NCI-H2107 treated with DMSO at 0.1 percent for 48 hours (cell line): ENCODE measurements at regions not wholly inside any gene's neighbourhood (a gene's known extent, or its start where the extent isn't known, plus 50 kb on each side); places are given as distances from the start of the nearest gene placed in this dataset.

ENCODE experiments used
- DNase-seq: peaks from one replicate; lab custom pipeline; 2025; ENCODE audit not compliant: unreplicated experiment; lab: John Stamatoyannopoulos, UW

DNA sequence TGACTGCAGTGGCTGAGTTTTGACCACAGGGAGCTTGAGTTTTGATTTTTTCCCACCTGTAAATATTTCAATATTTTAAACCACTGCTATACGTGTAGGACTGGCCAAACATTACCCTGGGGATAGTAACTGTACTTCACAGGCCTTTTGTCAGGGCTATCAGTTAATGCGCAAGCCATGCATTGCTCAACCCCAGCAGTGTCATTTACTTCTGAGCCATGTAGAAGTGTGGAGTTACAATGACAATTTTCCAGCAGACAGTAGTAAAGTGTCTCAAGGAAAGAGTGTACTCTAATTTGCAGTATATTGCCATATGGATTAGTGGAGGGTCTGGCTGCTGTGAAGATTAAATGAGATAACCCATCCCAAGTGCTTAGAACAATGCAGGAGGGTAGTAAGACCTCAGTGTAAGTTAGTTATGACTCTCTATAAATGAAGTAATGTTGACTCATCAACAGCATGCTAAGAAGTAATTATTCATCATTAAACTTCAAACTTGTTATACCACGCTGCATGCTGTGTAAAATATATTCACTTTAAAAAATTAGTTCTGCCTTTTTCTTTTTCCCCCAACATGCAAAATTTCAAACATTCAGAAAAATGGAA, 489.2 kb downstream of the KDM4C start:
- DNase-seq, result no peak

DNA sequence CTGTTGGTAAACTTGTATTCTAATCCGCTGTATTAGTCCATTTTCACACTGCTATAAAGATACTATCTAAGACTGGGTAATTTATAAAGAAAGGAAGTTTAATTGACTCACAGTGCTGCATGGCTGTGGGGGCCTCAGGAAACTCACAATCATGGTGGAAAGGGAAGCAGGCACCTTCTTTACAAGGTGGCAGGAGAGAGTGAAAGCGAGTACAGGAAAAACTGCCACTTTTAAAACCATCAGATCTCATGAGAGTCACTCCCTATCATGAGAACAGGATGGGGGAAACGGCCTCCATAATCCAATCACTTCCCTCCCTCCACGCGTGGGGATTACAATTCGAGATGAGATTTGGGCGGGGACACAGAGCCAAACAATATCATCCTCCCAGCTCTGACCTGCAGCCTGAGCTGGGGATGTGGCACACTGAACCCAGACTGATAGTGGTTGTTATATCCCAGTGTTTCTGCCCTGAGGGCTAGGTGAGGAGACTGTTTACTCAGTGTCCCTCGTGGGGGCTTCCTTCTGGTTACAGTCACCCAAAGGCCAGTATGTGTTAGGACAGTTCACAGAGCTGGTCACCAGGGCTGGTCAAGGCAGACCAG, 488.3 kb downstream of the KDM4C start:
- no peak for DNase-seq

DNA sequence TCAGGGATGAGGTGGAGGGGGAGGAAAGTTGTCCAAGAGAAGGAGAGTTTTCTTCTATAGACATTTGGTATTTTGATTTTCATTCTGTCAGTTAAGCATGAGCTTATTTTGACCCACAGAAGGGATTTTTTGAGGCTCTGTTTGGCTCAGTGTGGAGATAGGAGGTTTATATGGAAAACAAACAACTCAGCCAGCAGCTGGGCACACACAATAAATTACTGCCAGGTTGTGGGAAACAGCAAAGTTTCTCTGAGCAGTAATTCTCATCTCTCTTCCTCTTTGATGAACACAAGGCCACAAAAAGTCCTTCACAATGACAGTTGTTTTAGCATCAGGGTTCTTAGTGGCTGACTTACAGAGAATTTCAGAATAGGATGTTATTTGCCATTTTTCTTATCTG, 486.1 kb downstream of the KDM4C start:
- DNase-seq, result no peak

DNA sequence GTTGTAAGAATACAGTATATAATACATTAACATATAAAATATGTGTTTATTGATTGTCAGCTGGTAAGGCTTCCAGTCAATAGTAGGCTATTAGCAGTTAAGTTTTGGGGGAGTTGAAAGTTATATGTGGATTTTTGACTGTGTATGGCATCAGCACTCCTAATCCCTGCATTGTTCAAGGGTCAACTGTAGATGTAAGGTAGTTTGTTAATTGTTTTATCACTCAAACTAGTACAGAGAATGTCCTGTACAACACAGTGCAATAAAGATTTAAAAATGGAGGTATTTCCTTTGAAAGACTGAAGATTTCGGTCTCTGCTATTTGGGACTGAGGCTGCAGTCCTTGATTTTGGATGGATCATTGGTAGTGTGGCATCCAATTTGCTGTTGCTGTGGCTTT, 484.4 kb downstream of the KDM4C start:
- no peak for DNase-seq

DNA sequence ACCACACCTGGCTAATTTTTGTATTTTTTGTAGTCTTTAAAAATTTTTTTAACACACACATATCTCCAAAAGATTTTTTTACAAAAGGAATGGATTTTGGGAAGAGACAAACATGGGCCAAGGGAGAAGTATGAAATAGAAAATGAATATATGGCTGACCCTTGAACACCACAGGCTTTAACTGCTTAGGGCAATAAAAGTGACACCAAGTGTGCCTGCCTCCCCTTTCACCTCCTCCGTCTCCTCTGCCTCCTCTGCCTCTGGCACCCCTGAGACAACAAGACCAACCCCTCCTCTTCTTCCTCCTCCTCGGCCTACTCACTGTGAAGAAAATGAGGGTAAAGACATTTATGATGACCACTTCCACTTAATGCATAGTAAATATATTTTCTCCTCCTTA, 483.9 kb downstream of the KDM4C start:
- DNase-seq, result no peak

DNA sequence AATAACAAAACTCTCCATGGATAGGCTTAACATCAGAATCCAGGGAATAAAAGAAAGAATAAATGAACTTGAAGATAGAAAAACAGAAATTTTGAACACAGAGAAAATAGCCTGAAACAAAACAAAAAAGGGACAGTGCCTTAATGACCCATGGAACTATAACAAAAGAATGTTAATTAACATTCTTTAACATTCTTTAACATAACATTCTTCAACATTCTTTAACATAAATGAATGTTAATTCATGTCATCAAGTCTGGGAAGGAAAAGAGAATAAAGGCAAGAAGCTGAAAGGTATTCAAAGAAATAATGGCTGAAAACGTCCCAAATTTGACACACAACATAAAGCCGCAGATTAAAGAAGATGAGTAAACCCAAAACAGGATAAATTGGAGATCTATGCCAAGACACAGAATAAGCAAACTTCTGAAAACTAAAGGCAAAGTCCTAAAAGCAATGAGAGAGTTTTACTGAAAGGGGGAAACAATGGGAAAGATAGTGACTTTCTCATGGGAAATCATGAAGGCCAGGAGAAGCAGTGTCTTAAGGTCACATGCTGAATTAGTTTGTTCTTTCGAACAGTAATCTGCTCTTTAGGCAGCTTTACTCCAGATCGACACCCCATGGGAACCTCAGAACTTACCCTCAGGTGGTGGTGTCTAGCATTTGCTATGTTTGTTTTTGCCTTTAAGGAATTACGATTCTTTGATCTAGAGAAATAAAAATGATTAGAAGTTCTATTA, 483.0 kb downstream of the KDM4C start:
- no peak for DNase-seq

DNA sequence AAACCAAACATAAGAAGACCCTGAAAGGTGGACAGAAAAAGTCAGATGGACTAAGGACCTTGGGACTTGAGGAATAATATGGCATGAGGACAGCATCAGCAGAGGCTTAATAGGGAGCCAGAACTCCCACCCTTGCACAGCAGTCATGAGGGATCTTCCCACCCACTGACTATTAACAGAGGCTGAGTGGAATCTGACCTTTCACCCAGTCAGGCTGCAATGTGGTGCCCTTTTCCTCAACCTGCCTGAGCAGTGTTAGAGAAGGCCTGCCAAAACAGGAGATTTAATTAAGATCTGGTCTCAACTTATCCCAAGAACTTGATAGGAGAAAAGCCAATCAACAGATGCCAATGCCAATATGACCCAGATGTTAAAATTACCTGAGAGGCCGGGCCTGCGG, 481.9 kb downstream of the KDM4C start:
- DNase-seq, result no peak

DNA sequence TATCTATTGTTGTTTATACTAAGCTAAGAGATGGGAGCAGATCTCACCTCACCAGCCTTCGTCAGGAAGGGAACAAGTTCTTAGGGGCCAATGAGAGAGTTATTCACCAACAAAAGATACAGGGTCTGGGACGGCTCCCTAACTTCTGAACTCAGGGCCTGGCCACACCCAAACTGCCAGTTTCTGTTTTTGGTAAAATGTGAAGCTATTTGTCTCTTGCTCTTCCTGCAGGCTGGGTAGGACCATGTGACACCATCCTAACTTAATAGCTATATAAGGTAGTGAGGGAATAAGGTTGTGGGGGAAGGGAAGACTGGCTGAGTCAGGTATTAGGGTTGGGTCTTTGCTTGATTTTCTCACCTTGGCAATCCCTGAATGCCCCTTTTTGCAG, 480.5 kb downstream of the KDM4C start:
- DNase-seq, result no peak

DNA sequence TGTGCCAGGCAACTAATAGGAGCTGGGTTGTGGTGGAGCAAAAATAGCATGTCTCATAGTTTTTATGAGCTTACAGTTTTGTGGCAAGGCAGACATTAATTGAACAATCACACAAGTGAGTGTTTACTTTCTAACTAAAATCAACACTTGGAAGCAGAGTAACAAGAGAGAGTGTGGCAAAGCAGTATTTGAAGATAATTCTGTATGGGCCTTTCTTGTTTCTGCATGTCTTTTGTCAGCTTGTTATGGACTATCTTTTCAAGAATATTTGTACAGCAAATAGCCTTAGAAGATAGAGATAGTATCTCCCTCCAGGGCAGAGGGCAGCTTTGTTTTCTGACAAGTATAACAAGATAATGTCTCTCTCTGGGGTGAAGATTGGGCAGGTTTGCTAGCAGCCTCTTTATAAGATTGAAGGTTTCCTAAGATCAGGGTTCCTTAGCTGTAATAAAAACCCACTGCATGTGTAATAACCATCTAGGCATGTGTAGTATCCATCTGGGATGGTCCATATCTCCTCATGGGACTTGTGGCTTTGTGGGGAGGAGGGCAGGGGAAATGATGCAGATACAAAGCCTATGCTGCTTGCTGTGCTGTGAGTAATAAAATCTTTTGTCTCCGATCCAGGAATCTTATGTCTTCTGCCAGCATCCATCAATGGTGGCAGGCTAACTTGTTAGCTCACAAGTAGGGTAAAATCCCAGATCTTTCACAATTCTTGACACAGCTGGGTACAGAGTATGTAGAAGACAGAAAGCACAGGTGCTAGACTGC, 479.9 kb downstream of the KDM4C start:
- DNase-seq, result peak; percentile 7

DNA sequence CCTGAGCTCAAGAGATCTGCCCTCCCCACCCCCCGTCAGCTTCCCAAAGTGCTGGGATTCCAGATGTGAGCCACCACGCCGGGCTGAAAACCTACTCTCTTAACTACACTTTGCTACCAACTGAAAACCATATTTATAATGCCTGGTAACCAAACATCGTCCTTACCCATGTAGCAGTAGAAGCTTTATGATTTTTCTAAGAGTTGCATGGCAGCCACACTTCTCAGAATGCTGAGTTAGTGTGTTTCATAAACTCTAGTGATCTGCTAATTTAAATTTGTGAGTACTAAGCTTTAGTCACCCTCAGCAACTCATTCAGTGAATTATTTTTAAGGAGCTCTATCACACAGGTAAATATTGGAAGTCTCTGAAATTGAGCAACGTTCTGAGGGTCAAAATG, 478.4 kb downstream of the KDM4C start:
- no peak for DNase-seq

DNA sequence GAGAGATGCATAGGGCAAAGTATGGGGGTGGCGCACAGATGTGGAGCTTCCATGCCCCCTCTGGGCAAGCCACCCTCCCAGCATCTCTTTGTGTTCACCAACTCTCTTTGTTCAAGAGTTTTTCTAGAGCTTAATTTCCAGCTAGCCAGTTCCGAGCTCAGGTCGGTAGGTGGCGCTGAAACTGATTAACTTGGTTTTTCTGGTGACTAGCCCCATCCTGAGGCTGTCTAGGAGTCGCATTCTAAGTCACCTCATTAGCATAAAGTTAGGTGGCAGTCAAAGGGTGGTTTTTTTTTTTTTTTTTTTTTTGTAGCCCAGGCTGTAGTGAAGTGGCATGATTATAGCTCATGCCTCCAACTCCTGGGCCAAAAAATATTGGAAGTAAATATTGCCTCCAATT, 476.4 kb downstream of the KDM4C start:
- DNase-seq, result no peak

DNA sequence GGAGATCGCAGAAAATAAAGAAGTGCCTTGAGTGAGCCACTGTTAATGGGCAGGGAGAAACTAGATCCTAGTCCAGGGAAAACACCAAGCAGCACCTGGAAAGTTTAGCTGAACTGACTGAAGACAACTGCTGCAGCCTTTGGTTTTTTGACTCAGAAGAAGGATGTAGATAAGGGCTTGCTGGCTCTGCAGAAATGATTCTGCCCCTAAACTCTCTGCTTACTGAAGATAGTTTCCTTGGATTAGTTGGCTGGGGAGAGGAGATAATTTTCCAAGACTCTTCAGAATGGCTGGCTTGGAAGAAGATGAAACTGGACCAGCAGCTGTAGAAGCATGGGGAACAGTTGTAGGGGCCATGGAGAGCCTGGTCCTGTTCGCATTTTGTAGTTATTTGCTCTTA, 471.8 kb downstream of the KDM4C start:
- DNase-seq, result no peak

DNA sequence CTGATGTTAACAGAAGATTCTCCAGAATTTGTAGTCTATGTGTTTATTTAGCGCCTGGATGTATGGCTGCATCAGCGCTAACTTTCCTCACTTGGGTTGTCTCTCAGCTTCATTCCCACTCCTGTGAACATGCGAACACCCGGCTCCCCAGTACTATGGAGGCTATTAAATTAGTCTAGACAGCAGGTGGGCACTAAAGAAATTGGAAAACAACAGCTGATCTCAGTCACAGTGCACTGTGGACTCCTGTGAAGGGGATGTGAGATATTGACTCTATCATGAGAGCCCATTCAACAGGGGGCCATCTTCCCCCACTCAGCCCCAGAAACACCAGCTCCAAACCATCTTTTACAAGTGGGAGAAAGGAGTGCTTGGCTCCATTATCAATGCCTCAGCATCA, 471.0 kb downstream of the KDM4C start:
- DNase-seq, result no peak

DNA sequence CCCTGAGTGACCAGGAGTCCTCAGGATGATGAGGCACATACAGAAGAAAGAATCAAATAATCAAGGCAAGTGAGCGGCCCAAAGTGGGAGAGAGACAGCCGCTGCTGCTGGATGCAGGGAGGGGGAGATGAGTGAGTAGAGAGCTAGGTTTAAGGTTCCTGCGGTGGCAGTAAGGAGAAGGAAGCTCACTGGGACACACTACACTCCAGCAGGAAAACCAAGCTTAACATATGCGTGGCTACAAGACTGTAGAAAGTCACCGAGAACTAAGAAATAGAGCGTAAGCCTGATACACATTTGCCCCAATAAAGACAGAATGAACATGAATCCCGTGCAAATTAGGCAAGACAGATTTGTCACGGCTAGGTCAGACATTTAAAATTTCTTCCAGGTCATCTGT, 470.2 kb downstream of the KDM4C start:
- no peak for DNase-seq

DNA sequence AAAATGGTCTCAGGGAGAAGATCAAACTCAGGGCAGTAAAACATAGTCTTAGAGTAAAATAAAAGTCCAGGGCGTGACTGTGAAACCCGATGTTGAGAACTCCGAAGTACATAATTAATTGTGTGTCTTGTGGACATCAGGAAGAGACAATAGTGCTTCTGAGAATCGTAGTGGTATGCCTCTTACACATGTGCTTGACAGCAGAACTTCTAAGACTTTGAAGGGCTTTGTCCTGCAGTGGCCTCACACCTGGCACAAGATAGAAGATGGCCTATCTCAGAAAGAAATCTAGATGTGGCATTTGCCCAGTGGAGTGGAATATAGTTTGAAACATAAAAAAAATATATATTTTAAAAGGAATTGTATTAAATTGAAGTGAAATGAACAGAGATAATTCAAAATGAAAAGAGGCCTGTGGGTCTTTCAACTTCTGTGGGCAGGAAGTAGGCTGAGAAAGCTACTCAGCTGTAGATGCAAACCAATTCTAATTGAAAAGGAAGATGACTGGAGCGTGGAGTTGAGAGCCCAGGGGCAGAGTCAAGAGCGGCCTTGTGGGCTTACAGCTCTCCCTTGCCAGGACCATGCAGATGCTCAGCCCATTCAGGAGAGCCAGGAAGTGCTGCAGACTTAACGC, 468.4 kb downstream of the KDM4C start:
- no peak for DNase-seq
